NB4 (cell line): ENCODE measurements at regions not wholly inside any gene's neighbourhood (a gene's known extent, or its start where the extent isn't known, plus 50 kb on each side); places are given as distances from the start of the nearest gene placed in this dataset.

ENCODE experiments used
- DNase-seq: peaks from one replicate; pipeline ENCODE4 v3.0.0; 2010; ENCODE audit warnings: low read depth
- H3K4me3 ChIP-seq: one replicate; pipeline ENCODE4 v1.5.1; 2011; ENCODE audit warnings: mild to moderate bottlenecking, low read depth, low read length, moderate library complexity
- CTCF ChIP-seq: IDR thresholded peaks from one replicate; pipeline ENCODE4 v1.5.1; 2012; ENCODE audit warnings: low read depth, low read length
- MAX ChIP-seq: IDR thresholded peaks from 2 replicates; pipeline ENCODE4 v1.6.1; 2011; ENCODE audit warnings: low read depth, low read length
- MYC ChIP-seq: IDR thresholded peaks from 2 replicates; pipeline ENCODE4 v1.6.1; 2011; ENCODE audit warnings: low read depth, low read length
- POLR2A ChIP-seq: IDR thresholded peaks from 2 replicates; pipeline ENCODE4 v1.6.1; 2011; ENCODE audit warnings: mild to moderate bottlenecking; ENCODE audit not compliant: insufficient read length; ENCODE audit errors: extremely low read depth

- DNase-seq = no peak
- H3K4me3 ChIP-seq = no peak overlapping the region
- no peak for TF ChIP-seq CTCF
- TF ChIP-seq MYC = no peak
- no peak for TF ChIP-seq MAX
- TF ChIP-seq POLR2A = no peak
Observed at GRCh38 chr20:10922506-10922905, 248.7 kb upstream of the JAG1 start.

GRCh38 chr20:10922941-10923340 is 249.1 kb upstream of the JAG1 start:
- DNase-seq = no peak
- TF ChIP-seq POLR2A (no peak), MYC (no peak), CTCF (no peak), MAX (no peak)
- H3K4me3 ChIP-seq = no peak overlapping the region

GRCh38 chr20:10924644-10925201 is 250.9 kb upstream of the JAG1 start:
- DNase-seq = no peak
- H3K4me3 ChIP-seq = no peak overlapping the region
- TF ChIP-seq MAX (no peak), MYC (no peak), POLR2A (no peak), CTCF (no peak)

GRCh38 chr20:10925767-10926166 is 252.0 kb upstream of the JAG1 start:
- TF ChIP-seq CTCF (no peak), MYC (no peak), MAX (no peak), POLR2A (no peak)
- DNase-seq = no peak
- H3K4me3 ChIP-seq = no peak overlapping the region

GRCh38 chr20:10927011-10927583 is 253.3 kb upstream of the JAG1 start:
- no peak for DNase-seq
- TF ChIP-seq CTCF (no peak), MAX (no peak), MYC (no peak), POLR2A (no peak)

More at GRCh38 chr20:10927011-10927583, 253.3 kb upstream of the JAG1 start:
- no peak overlapping the region for H3K4me3 ChIP-seq
